HG02610 (cell line): ENCODE measurements at regions not wholly inside any gene's neighbourhood (a gene's known extent, or its start where the extent isn't known, plus 50 kb on each side); places are given as distances from the start of the nearest gene placed in this dataset.

Experiments
- ATAC-seq: cut with Tn5 transposase; IDR thresholded peaks from one replicate; pipeline ENCODE4 v1.9.1; 2021; ENCODE audit warnings: mild to moderate bottlenecking, moderate library complexity; ENCODE audit not compliant: unreplicated experiment

DNA sequence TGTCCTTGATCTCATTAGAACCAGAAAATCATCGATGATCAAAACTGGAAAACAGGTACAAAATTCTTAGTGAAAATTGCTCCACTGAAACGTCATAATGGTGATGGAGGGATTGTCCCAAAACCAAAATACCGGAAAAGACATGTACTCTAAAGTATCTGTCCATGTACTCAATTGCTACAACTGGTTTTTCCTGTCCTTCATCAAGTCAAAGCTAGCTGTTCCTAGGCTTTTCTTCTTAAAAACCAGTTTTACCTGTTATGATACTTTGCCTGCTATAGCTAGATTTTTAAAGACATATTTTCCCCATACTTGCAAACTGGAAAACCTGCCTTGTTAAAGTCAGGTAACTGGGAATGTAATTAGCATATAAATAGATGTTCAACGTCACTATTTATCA lies 50.5 kb upstream of the LRRC1 start:
- no peak for ATAC-seq

DNA sequence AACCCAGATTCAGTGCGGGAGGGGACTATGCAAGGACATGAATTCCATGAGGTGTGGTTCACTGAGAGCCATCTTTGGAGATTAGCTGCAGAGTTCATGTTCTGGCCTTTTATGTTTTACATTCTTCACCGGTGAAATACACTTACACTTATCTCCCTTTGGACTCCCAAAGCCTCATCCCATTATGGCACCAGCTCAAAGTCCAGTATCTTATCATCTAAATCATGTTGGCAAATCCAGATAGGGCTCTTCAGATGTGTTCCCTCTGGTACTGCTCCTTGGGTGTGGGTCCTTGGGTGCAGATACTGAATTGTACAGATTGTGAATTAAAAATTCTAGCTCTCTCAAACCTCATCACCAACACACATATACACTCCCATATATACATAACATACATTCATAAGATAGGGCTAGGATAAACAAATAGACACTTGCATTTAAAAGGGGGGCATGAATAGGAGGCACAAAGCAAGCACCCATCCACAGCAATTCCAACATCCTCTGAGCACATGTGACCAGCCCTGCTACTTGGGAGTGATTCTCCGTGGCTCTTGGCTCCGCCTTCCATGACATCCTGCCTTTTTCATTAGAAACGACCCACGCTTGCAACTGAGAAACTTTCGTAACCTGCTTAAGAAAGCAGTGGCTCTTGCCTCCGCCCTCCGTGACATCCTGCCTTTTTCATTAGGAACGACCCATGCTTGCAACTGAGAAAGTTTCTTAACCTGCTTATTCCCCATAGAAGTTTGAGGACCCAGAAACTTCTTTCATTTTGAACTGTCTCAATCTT lies 53.6 kb upstream of the LRRC1 start:
- ATAC-seq, result no peak

DNA sequence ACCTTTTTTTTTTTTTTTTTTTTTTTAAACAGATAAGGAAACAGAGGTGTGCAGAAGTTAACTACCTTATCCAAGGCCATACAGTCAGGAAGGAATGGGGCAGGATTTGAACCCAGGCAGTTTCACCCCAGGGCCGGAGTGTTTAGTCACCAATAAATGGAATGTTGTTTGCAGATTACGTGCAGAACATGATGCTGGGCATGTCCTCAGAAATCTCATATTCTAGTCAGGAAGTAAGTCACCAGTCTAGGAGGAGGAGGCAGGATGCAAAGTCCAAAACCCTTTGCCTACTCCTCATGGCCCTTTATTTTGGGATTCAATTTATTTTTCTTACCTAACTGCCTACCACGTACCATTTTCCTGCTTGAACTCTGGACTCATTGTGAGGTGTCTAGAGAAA lies 57.1 kb upstream of the LRRC1 start:
- ATAC-seq, result no peak

DNA sequence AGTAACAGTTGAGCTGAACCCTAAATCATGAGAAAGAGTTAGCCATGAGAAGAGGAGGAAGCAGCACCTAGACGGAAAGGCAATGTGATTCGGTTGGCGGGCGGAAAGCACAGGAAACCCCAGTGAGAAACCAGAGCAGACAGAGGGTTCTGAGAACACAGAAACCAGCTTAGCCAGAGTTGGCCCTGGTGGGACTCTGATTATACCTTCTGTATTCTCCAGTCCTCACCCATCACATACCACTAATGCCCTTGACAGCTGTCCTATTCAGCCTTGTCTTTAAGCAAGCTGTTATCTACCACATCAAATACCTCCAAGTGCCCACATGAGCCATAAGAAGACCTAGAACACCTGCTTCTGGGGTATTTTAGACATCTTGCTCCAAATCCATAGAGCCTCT lies 58.9 kb upstream of the LRRC1 start:
- no peak for ATAC-seq

DNA sequence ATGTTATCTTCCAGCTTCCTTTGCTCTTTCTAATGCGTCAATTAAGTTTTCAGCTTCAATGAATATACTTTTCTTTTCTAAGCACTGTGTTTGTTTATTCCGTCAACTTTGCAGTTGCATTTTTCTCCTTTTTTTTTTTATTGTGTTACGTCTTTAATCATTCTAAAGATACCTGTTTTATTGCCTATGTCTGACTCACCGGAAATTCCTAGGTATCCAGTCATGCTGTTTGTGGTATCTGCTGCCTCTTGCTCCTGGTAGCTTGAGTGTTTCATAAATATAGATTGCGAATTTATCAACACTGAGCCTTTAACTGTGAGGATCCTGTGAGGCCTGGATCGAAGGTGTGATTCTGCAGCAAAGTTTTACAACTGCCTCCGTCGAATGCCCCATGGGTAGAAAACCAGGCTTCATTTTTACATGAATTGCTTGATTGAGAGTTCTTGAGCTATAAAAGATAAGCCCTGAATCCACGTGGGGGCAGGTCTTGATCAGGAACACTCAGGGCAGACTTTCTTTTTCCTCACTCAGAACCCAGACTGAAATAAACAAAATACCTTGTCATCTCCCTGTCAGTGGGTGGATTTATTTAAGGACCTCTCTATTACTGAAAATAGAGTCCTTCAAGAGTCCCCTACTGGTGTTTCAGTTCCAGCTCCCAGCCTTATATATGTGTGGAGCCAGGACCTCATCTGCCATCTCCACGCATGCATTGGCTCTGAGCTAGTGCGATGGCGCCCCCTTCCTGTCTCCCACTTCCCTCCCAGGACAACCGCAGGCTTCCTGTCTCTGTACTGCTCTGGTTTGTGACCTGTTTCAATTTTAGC lies 60.1 kb upstream of the LRRC1 start:
- ATAC-seq, result no peak

DNA sequence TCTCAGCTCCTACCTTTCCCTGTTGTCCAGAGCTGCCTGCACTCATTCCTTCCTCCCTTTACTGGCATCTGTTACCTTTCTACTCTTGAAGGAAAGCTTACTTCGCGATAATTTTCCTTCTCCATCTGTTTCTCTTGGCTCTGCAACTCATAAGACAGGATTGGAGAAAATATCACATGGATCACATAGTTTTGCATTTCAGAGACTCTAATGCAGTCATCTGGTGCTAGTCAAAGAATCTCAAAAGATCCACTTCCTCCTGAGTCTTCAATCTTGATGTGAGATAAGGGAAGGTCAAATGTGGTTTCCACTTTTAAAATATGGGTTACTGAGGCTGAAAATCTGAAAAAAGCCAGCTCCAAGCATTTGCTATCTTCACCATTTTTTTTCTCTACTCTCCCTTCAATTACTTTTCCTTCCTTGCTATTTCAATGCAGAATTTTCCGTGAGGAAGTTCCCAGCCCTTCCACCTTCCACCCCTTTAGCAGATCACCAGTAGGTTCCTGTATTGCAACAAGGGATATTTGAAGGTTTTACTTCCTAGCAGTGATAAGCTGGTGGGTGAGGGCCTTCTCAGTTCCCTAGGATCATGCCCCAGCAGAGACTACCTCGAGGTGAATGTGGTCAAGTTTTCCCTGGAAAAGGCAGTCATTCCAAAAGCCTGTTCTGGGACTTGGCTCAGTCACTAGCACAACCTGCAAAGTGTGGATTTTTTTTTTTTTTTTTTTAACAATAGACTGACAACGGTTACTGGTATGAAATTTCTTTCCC lies 62.8 kb upstream of the LRRC1 start:
- ATAC-seq, result no peak

DNA sequence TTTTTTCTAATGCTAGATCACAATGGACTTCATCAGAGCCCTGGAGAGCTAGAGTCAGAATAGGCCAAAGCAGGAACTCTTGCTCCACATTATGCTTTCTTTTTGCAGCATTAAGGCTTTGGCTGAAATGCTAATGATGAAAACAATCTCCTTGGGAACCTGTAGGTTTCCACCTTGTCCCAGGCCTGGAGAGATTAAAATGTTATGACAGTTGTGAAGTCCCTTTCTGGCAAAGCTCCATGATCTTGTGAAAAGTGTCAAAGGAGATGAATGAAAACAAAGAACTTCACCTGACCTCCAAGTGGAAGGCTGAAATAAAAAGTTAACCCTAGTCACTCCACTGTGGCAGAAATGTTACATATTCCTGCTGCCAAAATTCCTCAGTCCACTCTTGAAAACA lies 64.0 kb upstream of the LRRC1 start:
- no peak for ATAC-seq

DNA sequence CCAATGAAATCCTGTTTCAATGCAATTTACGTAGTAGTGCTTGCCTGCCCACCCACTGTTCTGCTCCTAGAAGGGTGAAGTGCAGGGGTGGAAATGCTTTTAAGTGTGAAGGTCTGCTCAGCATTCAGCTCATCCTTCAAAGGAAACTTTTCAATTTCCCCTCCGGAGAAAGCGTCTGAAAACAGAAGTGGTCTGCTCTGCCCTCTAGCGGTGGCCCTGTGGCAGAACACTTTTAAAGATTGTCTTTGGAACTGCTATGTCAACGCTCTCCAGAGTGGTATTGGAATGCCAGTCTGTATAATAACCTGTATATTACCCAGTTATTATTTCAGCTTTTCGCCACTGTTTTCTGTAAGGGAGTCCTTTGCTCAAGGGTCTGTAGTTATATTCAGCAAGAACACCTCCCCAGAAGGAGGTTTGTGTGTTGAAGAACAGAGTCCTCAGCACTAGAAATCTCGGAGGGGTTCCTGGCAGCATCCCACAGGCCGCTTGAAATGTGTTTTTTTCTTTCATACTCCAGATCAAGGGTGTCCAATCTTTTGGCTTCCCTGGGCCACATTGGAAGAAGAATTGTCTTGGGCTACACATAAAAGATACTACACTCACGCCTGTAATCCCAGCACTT lies 63.1 kb upstream of the KLHL31 start:
- no peak for ATAC-seq

DNA sequence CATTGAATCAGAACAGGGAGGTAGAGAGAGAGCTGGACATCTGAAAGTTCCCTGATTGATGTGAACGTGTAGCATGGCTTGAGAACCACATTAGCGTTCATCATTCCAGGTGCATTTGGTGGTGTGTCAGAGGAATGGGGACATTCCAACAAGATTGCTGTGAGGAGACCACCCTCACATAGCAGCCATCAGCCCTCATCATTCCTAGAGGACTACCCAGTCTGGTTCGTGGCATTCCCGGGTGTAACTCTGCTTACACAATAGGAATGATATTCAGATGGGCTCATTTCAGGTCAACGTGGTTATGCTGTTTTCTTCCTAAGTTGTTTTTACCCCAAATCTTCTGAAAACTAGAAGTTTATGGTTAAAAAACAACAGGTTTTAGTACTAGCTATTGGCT lies 62.2 kb upstream of the KLHL31 start:
- ATAC-seq, result no peak

DNA sequence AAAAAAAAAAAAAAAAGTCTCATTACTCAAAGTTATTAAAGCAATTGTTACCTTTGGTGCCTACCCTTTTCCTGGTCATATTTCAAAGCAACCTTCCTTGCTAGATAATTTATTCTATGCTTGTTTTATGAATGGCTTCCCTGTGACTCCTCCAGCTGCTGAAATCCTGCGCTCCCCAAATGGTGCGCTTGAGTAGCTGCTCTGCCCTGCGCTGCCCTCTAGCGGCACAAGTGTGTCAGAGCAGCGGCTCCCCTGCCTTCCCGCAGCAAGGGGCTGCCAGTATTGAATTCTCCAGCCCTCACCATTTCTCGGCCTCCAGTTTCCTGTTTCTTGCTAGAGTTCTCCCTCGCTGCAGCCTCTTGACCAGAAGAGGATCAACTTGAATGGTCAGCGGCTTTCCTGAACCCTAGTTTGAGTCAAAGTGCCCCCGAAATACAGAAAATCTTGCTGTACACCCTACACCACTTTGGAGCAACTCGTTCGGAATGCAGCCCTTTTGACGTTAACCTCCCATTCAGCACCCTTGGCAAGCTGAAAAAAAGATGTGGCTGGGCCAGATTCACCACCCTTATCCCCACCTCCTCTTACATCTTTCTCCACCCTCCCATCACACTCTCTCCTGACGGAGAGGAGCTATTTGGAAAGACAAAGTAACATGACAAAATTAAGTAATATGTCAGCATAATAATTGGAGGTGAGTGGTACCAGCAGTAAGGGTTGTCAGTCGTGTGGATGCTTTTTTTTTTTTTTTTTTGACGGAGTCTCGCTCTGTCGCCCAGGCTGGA lies 60.4 kb upstream of the KLHL31 start:
- peak; percentile 90 for ATAC-seq

DNA sequence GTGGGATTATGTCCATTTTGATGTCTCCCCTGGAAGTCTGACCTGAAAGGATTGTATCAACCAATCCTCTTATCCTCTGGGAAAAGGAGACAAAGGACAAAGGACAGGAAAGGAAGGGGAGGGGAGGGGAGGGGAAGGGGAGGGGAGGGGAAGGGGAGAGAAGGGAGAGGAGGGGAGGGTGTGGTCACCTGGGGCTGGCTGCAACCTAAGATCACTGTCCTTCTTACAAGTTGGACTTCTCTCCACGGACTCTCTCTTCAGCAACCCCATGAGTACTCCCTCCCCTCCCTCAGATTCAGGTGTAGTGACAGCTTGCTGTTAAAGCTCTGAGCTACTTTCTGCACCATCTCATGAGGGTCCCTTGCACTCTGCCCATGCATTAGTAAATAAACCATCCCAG lies 58.9 kb upstream of the KLHL31 start:
- no peak for ATAC-seq

DNA sequence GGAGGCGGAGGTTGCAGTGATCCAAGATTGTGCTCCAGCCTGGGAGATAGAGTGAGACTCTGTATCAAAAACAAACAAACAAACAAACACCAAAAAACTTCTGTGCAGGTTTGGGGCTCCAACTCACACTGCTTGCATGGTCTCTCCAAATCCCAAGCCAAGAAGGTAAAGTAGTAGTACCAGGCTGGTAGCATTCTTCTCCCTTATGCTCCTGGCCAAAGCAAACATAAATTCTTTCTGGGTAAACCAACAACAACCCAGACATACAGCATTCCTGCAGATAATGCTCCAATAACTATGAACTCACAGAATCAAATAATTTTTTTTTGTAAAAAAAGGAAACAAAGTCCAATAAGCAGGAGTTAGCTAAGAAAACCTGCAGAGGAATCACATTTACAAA lies 57.8 kb upstream of the KLHL31 start:
- no peak for ATAC-seq

DNA sequence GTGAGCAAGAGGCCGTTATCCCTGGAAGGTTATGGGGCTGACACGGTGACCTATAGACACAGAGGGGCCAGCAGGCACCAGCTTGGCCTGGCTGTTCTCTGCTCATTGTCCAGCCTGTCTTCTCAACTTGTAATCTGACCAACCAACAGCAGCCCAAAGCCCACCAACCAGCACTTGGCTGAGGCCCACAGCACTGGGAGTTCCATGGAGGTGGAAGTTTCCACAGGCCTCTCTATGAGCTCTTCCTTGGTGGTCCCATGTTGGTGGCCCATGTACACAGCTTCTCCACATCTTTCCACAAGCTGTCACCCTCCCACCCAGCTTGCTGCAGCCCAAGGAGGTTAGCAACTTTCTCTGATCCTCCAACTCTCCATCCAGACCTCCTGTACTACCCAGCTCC lies 56.2 kb upstream of the KLHL31 start:
- ATAC-seq, result no peak

DNA sequence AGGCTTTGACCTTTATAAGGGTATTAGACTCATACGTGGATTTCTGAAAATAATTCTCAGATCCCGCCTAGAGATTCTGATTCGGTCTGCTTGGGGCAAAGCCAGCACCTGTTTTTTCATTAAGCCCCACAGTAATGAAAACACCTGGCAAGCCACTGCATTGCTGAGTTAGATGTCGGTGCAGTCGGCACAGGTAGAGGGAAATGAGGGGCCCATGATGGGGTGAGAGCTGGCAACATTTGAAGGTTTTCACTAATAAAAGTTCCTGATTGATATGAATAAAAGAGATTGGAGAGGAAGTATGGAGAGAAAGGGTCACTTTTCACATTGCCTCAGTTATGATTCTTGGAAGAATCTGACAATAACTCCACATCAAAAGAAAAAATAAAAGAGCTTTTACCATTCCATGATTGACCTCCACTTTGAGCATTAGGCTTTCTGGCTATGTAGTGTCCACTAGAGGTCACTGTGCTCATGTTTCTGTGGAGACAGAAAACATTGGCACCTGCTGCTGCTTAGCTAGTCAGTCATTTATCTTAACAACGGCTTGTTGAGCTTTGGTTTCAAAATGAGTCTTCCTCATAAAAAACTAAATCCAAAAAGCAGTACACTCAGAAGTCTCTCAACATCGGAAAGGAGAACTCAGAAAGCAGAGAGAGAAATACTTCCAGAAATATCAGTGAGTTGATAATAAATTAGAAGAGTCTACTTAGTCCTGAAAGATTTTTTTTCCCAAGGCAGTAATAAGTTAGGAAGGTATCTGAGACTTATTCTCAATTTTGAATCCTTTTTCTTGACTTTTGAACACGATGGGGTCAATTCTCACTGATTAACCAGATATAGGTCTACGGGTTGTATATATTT lies 53.3 kb upstream of the KLHL31 start:
- peak; percentile 94 for ATAC-seq

DNA sequence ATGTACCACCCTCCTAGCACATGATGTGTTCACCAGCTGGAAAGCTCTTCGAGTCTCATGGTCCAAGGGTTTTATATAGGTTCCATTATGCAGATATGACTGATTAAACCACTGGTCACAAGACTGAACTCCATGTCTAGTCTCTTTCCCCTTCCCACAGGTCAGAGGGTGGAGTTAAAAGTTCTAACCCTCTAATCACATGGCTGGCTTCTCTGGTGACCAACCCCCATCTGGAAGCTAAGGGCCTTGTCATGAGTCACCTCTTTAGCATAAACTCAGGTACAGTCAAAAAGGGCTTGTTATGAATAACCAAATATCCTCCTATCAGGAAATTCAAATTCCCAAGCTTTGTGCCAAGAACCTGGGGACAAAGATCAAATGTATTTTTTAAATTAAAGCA lies 52.0 kb upstream of the KLHL31 start:
- ATAC-seq, result no peak

DNA sequence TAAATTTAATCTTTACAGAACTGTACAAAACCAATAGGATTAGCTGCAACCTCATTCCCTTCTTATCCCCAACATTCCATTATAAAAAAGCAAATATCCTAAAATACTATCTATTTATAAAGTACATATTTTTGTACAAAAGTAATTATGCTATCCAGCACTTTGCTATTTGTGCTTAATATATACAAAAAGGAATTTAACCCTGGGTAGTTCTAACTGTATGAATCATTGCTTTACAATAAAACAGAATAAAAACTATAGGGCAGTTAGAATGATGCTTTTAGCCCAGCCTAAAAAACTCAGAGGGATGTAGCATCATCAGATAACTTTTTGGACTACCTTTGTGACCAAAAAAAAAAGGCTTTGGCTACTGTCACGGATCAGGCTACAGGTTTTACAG lies 49.9 kb upstream of the KLHL31 start:
- no peak for ATAC-seq
